Type B pancreatic cell (in vitro differentiated cells): ENCODE measurements at regions not wholly inside any gene's neighbourhood (a gene's known extent, or its start where the extent isn't known, plus 50 kb on each side); places are given as distances from the start of the nearest gene placed in this dataset.

Experiments
- DNase-seq: peaks from one replicate; pipeline ENCODE4 v3.0.0; 2021; ENCODE audit warnings: mixed read lengths; ENCODE audit not compliant: unreplicated experiment; ENCODE audit errors: extremely low spot score
- H3K27ac Mint-ChIP-seq: 2 replicates; pipeline ENCODE4 v1.8.0; 2021; ENCODE audit warnings: mild to moderate bottlenecking, mixed read lengths
- H3K27me3 Mint-ChIP-seq: 2 replicates; pipeline ENCODE4 v1.8.0; 2021; ENCODE audit warnings: mixed read lengths
- H3K36me3 Mint-ChIP-seq: 2 replicates; pipeline ENCODE4 v1.8.0; 2021; ENCODE audit warnings: mixed read lengths
- H3K4me1 Mint-ChIP-seq: one replicate; pipeline ENCODE4 v1.8.0; 2021; ENCODE audit warnings: mixed read lengths; ENCODE audit not compliant: unreplicated experiment
- H3K4me3 Mint-ChIP-seq: 2 replicates; pipeline ENCODE4 v1.8.0; 2021; ENCODE audit warnings: mild to moderate bottlenecking, mixed read lengths
- H3K9me3 Mint-ChIP-seq: 2 replicates; pipeline ENCODE4 v1.8.0; 2021; ENCODE audit warnings: mixed read lengths
- CTCF ChIP-seq: fragments of 200-600 bp; sonication (generic); conservative IDR thresholded peaks from 2 replicates; pipeline ENCODE4 v1.5.0; 2021; ENCODE audit warnings: antibody characterized with exemption, mild to moderate bottlenecking

DNA sequence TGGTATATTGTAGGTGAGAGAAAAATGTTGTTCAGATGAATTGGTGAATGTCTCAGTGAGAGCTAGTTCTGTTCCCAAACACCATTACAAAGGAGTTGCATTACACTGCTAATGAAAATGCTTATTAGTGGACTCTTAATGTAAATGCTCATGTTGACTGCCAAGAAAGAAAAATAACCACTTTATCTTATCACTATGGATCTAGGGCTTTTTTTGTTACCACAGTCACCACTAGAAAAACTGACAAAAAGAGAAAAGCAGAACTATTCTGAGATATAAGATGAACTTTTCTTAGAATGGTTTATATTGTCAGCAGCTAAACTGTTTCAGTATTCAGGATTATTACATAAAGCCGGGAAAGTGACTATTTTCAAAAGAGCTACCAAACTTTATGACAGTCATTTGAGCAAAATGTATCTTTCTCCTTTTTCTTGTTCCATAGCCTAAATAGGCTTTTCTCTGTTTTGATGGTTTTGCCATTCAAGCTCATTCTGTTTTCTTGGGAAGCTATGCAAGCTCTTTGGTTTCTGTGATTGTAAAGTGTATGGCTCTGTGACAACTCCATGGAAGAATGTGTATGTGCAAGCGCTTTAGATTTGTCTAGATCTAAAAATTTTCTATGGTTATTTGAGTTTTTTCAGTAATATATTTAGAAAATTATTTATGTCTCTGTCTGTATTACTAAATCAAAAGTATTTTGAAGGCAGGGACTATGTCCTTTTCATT lies 64.2 kb upstream of the DPH5 start:
- no peak overlapping the region for H3K4me3 Mint-ChIP-seq
- no peak for TF ChIP-seq CTCF

GRCh38 chr1:101088431-101088830 lies 62.8 kb upstream of the DPH5 start:
- peaks cover 5% of the 10 kb centered on the region for H3K9me3 Mint-ChIP-seq
- no peak overlapping the region for H3K27ac Mint-ChIP-seq
- H3K4me1 Mint-ChIP-seq: no peaks in the 10 kb centered on the region
- no peaks in the 10 kb centered on the region for H3K36me3 Mint-ChIP-seq
- TF ChIP-seq CTCF: no peak
- no peak for DNase-seq
- H3K4me3 Mint-ChIP-seq: no peak overlapping the region
- H3K27me3 Mint-ChIP-seq: no peaks in the 10 kb centered on the region

More for the DNA sequence above, 64.2 kb upstream of the DPH5 start:
- Mint-ChIP-seq H3K27ac (no peak overlapping the region), H3K27me3 (no peaks in the 10 kb centered on the region), H3K36me3 (no peaks in the 10 kb centered on the region), H3K9me3 (peaks cover 5% of the 10 kb centered on the region), H3K4me1 (no peaks in the 10 kb centered on the region)
- no peak for DNase-seq

DNA sequence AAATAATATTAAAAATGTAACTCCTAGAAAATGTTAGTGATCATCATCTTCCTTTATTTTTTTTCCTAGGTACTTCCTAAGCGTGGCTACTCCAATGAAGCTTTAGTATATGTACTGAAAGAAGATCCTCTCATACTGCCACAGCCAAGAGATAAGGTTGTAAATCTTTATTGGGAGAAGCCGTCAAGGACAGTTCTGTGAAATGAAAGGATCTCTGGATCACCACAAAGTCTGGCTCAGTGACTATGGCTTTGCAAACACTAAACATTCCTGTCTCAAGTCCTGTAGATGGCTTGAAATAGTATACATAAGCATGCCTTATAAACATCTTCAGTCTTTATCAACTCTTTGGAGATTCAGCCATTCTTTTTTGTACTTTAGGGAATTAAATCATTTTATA lies 61.2 kb upstream of the DPH5 start:
- DNase-seq: no peak
- no peak for TF ChIP-seq CTCF
- Mint-ChIP-seq H3K36me3 (no peaks in the 10 kb centered on the region), H3K4me1 (no peaks in the 10 kb centered on the region), H3K9me3 (no peaks in the 10 kb centered on the region), H3K4me3 (no peak overlapping the region), H3K27me3 (no peaks in the 10 kb centered on the region), H3K27ac (no peak overlapping the region)

GRCh38 chr1:101081496-101082488 lies 56.2 kb upstream of the DPH5 start:
- Mint-ChIP-seq H3K4me1 (no peaks in the 10 kb centered on the region), H3K27ac (no peak overlapping the region), H3K4me3 (no peak overlapping the region), H3K9me3 (no peaks in the 10 kb centered on the region), H3K27me3 (no peaks in the 10 kb centered on the region), H3K36me3 (peaks cover 8% of the 10 kb centered on the region)
- DNase-seq: no peak
- TF ChIP-seq CTCF: no peak

- H3K36me3 Mint-ChIP-seq: peaks cover 8% of the 10 kb centered on the region
- H3K4me3 Mint-ChIP-seq: no peak overlapping the region
- H3K4me1 Mint-ChIP-seq: no peaks in the 10 kb centered on the region
- H3K9me3 Mint-ChIP-seq: no peaks in the 10 kb centered on the region
- no peak for DNase-seq
- no peak for TF ChIP-seq CTCF
- H3K27me3 Mint-ChIP-seq: no peaks in the 10 kb centered on the region
- H3K27ac Mint-ChIP-seq: no peak overlapping the region
Observed at GRCh38 chr1:101080859-101081258, 55.3 kb upstream of the DPH5 start.
